ENCODE measurements at regions not wholly inside any gene's neighbourhood (a gene's known extent, or its start where the extent isn't known, plus 50 kb on each side); places are given as distances from the start of the nearest gene placed in this dataset.

DNA sequence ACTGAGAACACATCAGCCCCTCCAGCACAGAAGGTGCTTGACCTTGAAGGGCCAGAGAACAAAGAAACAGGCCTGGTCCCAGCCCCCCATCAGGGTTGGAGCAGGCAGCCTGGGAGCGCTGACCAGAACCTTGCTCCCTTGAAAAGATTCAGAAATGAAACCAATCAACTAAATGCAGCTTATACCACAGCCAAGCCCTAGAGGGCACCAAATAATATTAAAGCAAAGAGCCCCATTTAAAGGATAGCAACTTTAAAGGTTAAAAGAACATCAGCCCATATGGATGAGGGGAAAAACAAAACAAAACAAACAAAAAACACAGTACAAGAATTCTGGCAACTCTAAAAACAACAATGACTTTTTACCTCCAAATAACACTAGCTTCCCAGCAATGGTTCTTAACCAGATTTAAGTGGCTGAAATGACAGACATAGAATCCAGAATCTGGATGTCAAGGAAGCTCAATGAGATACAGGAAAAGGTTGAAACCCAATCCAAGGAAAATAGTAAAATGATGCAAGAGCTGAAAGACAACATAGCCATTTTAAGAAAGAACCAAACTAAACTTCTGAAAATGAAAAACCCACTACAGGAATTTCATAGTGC is 471.9 kb downstream of the MTRR start:
- Mint-ChIP-seq H3K27me3 (peaks cover 0 to 5% (median 0%) of the 10 kb centered on the region in 5 donors), H3K36me3 (peaks cover 0 to 7% (median 0%) of the 10 kb centered on the region in 5 donors), H3K9me3 (peaks cover 1 to 37% (median 6%) of the 10 kb centered on the region in 11 donors), H3K4me1 (no peaks in the 10 kb centered on the region), H3K4me3 (no peak overlapping the region), H3K27ac (no peak overlapping the region)
- Histone ChIP-seq H3K36me3 (ENCODE audit: control insufficient read depth in 2 of 3, insufficient read depth in 3 of 3, low read length in 3 of 3) (no peaks in the 10 kb centered on the region), H3K27me3 (ENCODE audit: control insufficient read depth in 2 of 2, insufficient read depth in 2 of 2, low read length in 2 of 2) (no peaks in the 10 kb centered on the region), H3K9me3 (ENCODE audit: control insufficient read depth in 2 of 3, low read length in 3 of 3) (no peaks in the 10 kb centered on the region), H3K27ac (ENCODE audit: low read depth, low read length) (no peak overlapping the region), H3K4me1 (ENCODE audit: control insufficient read depth in 2 of 2, insufficient read depth in 2 of 2, low read length in 2 of 2) (no peaks in the 10 kb centered on the region), H3K4me3 (ENCODE audit: low read length) (no peak overlapping the region)
- intact Hi-C loops (cut with micrococcal nuclease) = no loop called here
- ChIA-PET CTCF (no interaction called here), POLR2A (no interaction called here)
- no peak for ATAC-seq
- DNase-seq = no peak

DNA sequence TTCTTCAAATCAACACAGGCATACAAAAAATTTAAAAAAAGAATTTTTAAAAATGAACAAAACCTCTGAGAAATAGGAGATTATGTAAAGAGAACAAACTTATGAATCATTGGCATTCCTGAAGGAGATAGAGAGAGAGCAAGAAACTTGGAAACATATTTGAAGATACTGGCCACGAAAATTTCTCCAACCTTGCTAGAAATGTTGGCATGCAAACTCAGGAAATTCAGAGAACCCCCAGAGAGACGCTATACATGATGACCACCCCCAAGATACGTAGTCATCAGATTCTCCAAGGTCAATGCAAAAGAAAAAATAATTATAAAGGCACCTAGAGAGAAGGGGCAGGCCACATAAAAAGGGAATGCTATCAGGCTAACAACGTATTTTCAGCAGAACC is 472.5 kb downstream of the MTRR start:
- POLR2A ChIA-PET = no interaction called here

DNA sequence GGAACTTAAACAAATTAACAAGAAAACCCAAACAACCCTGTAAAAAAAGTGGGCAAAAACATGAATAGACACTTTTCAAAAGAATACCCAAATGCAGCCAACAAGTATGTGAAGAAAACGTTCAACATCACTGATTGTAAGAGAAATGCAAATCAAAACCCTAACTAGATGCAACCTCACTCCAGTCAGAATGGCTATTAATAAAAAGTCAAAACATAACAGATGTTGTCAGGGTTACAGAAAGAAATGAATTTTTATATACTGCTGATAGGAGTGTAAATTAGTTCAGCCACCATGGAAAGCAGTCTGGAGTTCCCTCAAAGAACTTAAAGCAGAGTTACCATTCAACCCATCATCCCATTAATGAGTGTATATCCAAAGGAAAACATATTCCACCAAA is 479.0 kb downstream of the MTRR start:
- intact Hi-C loops (cut with micrococcal nuclease) = no loop called here
- H3K9me3 ChIP-seq (ENCODE audit: control insufficient read depth in 2 of 3, low read length in 3 of 3) = no peaks in the 10 kb centered on the region
- Mint-ChIP-seq H3K36me3 (peaks cover 0 to 7% (median 0%) of the 10 kb centered on the region in 5 donors), H3K27ac (no peak overlapping the region), H3K4me1 (no peaks in the 10 kb centered on the region), H3K9me3 (peaks cover 0 to 17% (median 8%) of the 10 kb centered on the region in 11 donors), H3K27me3 (no peaks in the 10 kb centered on the region), H3K4me3 (no peak overlapping the region)
- H3K4me3 ChIP-seq (ENCODE audit: low read length) = no peak overlapping the region
- POLR2A ChIA-PET = no interaction called here
- no peak for ATAC-seq
- no peaks in the 10 kb centered on the region for H3K36me3 ChIP-seq (ENCODE audit: control insufficient read depth in 2 of 3, insufficient read depth in 3 of 3, low read length in 3 of 3)
- CTCF ChIA-PET = no interaction called here
- no peaks in the 10 kb centered on the region for H3K27me3 ChIP-seq (ENCODE audit: control insufficient read depth in 2 of 2, insufficient read depth in 2 of 2, low read length in 2 of 2)
- DNase-seq = no peak
- H3K27ac ChIP-seq (ENCODE audit: low read depth, low read length) = no peak overlapping the region
- no peaks in the 10 kb centered on the region for H3K4me1 ChIP-seq (ENCODE audit: control insufficient read depth in 2 of 2, insufficient read depth in 2 of 2, low read length in 2 of 2)

More for the DNA sequence above, 472.5 kb downstream of the MTRR start:
- intact Hi-C loops (cut with micrococcal nuclease) = no loop called here
- no peaks in the 10 kb centered on the region for H3K4me1 Mint-ChIP-seq
- peaks cover 0 to 34% (median 6%) of the 10 kb centered on the region in 11 donors for H3K9me3 Mint-ChIP-seq
- no peak overlapping the region for H3K4me3 ChIP-seq (ENCODE audit: low read length)
- H3K4me3 Mint-ChIP-seq = no peak overlapping the region
- no peak for ATAC-seq
- no peak overlapping the region for H3K27ac Mint-ChIP-seq
- H3K36me3 Mint-ChIP-seq = peaks cover 0 to 7% (median 0%) of the 10 kb centered on the region in 5 donors
- H3K27me3 ChIP-seq (ENCODE audit: control insufficient read depth in 2 of 2, insufficient read depth in 2 of 2, low read length in 2 of 2) = no peaks in the 10 kb centered on the region
- no peak for DNase-seq
- H3K27me3 Mint-ChIP-seq = peaks cover 0 to 5% (median 0%) of the 10 kb centered on the region in 5 donors
- H3K36me3 ChIP-seq (ENCODE audit: control insufficient read depth in 2 of 3, insufficient read depth in 3 of 3, low read length in 3 of 3) = no peaks in the 10 kb centered on the region
- no peaks in the 10 kb centered on the region for H3K9me3 ChIP-seq (ENCODE audit: control insufficient read depth in 2 of 3, low read length in 3 of 3)
- no peaks in the 10 kb centered on the region for H3K4me1 ChIP-seq (ENCODE audit: control insufficient read depth in 2 of 2, insufficient read depth in 2 of 2, low read length in 2 of 2)
- H3K27ac ChIP-seq (ENCODE audit: low read depth, low read length) = no peak overlapping the region
- CTCF ChIA-PET = no interaction called here

DNA sequence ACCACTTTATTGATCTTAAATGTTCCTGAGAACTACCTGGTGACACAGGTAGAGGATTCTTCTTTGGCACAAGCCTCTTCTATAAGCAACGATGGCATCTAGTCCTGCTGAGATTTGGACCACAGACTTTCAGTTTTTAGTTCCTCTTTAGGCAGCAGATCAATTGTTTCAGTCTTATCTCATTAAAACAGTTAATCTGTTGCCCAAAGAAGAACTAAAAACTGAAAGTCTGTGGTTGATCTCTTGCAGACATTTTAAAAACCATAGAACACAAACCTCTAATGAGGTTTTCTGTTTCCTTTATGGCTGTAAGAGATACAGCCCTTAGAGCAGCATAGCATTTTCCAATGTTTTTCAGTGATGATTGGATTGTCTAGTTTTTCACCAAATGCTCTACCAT is 480.9 kb downstream of the MTRR start:
- intact Hi-C loops (cut with micrococcal nuclease) = no loop called here
- DNase-seq (no peak), ATAC-seq (no peak)
- H3K4me3 Mint-ChIP-seq = no peak overlapping the region
- H3K9me3 Mint-ChIP-seq = peaks cover 0 to 18% (median 8%) of the 10 kb centered on the region in 11 donors
- H3K36me3 Mint-ChIP-seq = peaks cover 0 to 6% (median 0%) of the 10 kb centered on the region in 5 donors
- H3K9me3 ChIP-seq (ENCODE audit: control insufficient read depth in 2 of 3, low read length in 3 of 3) = no peaks in the 10 kb centered on the region
- no peaks in the 10 kb centered on the region for H3K4me1 ChIP-seq (ENCODE audit: control insufficient read depth in 2 of 2, insufficient read depth in 2 of 2, low read length in 2 of 2)
- no peaks in the 10 kb centered on the region for H3K36me3 ChIP-seq (ENCODE audit: control insufficient read depth in 2 of 3, insufficient read depth in 3 of 3, low read length in 3 of 3)
- no peak overlapping the region for H3K27ac ChIP-seq (ENCODE audit: low read depth, low read length)
- H3K27ac Mint-ChIP-seq = no peak overlapping the region
- H3K27me3 Mint-ChIP-seq = no peaks in the 10 kb centered on the region
- CTCF ChIA-PET = no interaction called here
- no peaks in the 10 kb centered on the region for H3K4me1 Mint-ChIP-seq
- POLR2A ChIA-PET = no interaction called here
- no peaks in the 10 kb centered on the region for H3K27me3 ChIP-seq (ENCODE audit: control insufficient read depth in 2 of 2, insufficient read depth in 2 of 2, low read length in 2 of 2)
- H3K4me3 ChIP-seq (ENCODE audit: low read length) = no peak overlapping the region

DNA sequence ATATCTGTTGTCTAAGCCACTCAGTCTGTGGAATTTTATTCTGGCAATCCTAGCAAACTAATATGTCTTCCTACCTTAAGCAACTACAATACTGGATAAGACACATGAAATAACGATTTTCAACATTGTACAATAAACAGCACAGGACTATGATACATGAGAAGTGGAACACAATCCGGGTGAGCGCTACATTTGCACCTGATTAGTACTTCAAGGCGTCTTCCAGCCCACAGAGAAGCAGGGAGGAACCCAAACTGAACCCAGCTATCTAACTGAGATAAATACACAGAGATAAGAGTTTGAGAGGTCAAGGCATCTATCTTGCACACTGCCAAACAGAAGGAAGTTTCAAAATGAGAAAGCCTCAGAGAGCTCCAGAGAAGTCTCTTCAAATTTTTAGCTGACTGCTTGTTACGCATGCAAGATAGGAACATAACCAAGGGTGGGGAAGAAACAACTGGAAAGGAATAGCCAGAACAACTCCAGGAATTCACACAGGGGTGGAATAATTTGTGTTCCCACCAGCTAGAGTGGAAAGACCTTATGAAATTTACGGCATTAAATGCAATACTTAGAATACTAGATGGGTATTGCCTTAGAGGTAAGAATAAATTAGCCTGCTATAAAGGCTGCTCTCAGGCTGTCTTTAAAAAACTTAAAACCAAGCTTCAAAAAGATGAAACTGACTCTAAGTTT is 481.8 kb downstream of the MTRR start:
- ChIA-PET CTCF (no interaction called here), POLR2A (no interaction called here)
- H3K9me3 Mint-ChIP-seq = peaks cover 0 to 18% (median 6%) of the 10 kb centered on the region in 11 donors
- H3K27me3 ChIP-seq (ENCODE audit: control insufficient read depth in 2 of 2, insufficient read depth in 2 of 2, low read length in 2 of 2) = no peaks in the 10 kb centered on the region
- H3K4me1 Mint-ChIP-seq = no peaks in the 10 kb centered on the region
- no peaks in the 10 kb centered on the region for H3K36me3 Mint-ChIP-seq
- no peaks in the 10 kb centered on the region for H3K36me3 ChIP-seq (ENCODE audit: control insufficient read depth in 2 of 3, insufficient read depth in 3 of 3, low read length in 3 of 3)
- no peaks in the 10 kb centered on the region for H3K27me3 Mint-ChIP-seq
- no peak overlapping the region for H3K27ac Mint-ChIP-seq
- no peak overlapping the region for H3K4me3 Mint-ChIP-seq
- no peak for ATAC-seq
- no peaks in the 10 kb centered on the region for H3K4me1 ChIP-seq (ENCODE audit: control insufficient read depth in 2 of 2, insufficient read depth in 2 of 2, low read length in 2 of 2)
- H3K9me3 ChIP-seq (ENCODE audit: control insufficient read depth in 2 of 3, low read length in 3 of 3) = no peaks in the 10 kb centered on the region
- no peak overlapping the region for H3K27ac ChIP-seq (ENCODE audit: low read depth, low read length)
- no peak for DNase-seq
- no peak overlapping the region for H3K4me3 ChIP-seq (ENCODE audit: low read length)
- intact Hi-C loops (cut with micrococcal nuclease) = no loop called here

DNA sequence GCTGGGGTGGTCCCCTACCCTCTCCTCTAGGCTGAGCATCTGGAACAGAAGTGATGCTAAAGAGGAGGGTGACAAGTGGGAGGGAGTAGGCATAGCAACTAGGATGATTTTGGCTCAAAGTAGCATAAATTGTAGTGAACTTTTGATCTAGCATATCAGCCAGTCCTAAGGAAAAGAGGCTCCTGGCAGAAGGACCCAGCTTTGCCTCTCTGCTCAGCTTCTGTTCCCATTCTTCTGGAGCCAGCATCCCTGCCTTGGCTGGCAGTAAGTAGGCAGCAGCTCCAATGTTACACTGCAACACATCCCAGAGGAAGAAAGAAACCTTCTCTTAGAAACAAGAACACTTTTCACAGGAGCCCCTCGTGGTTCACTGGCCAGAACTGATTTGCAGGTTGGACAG is 487.0 kb downstream of the MTRR start:
- ATAC-seq (no peak), DNase-seq (no peak)
- H3K36me3 ChIP-seq (ENCODE audit: control insufficient read depth in 2 of 3, insufficient read depth in 3 of 3, low read length in 3 of 3) = no peaks in the 10 kb centered on the region
- ChIA-PET CTCF (no interaction called here), POLR2A (no interaction called here)
- H3K4me3 ChIP-seq (ENCODE audit: low read length) = no peak overlapping the region
- H3K4me1 ChIP-seq (ENCODE audit: control insufficient read depth in 2 of 2, insufficient read depth in 2 of 2, low read length in 2 of 2) = no peaks in the 10 kb centered on the region
- no peaks in the 10 kb centered on the region for H3K27me3 ChIP-seq (ENCODE audit: control insufficient read depth in 2 of 2, insufficient read depth in 2 of 2, low read length in 2 of 2)
- Mint-ChIP-seq H3K4me1 (no peaks in the 10 kb centered on the region), H3K27me3 (peaks cover 0 to 5% (median 0%) of the 10 kb centered on the region in 5 donors), H3K4me3 (no peak overlapping the region), H3K36me3 (no peaks in the 10 kb centered on the region), H3K27ac (no peak overlapping the region), H3K9me3 (peaks cover 0 to 10% (median 0%) of the 10 kb centered on the region in 11 donors)
- intact Hi-C loops (cut with micrococcal nuclease) = no loop called here
- H3K9me3 ChIP-seq (ENCODE audit: control insufficient read depth in 2 of 3, low read length in 3 of 3) = no peaks in the 10 kb centered on the region
- H3K27ac ChIP-seq (ENCODE audit: low read depth, low read length) = no peak overlapping the region

DNA sequence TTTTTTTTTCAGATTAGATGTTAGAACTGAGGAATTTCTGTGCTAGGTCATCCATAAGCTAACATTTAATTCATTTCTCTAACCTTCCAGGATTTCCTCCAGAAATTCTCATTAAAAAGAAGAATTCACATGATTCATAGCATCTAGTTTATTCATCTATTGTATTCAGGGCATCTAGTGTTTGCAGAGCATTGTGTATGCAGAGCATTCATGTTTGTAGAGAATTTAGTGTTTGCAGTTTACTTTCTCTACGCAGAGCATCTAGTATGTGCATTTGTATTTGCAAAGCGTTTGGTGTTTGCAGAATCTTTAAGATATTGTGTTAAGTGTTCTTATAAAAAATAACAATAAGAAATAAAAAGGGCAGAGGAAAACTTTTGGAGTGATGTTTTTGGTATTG is 491.1 kb downstream of the MTRR start:
- intact Hi-C loops (cut with micrococcal nuclease) = no loop called here
- CTCF ChIA-PET = no interaction called here

More for the DNA sequence above, 491.1 kb downstream of the MTRR start:
- H3K27me3 Mint-ChIP-seq = peaks cover 0 to 5% (median 0%) of the 10 kb centered on the region in 5 donors
- H3K27me3 ChIP-seq (ENCODE audit: control insufficient read depth in 2 of 2, insufficient read depth in 2 of 2, low read length in 2 of 2) = no peaks in the 10 kb centered on the region
- H3K9me3 ChIP-seq (ENCODE audit: control insufficient read depth in 2 of 3, low read length in 3 of 3) = no peaks in the 10 kb centered on the region
- H3K4me1 ChIP-seq (ENCODE audit: control insufficient read depth in 2 of 2, insufficient read depth in 2 of 2, low read length in 2 of 2) = no peaks in the 10 kb centered on the region
- DNase-seq (no peak), ATAC-seq (no peak)
- no peak overlapping the region for H3K27ac ChIP-seq (ENCODE audit: low read depth, low read length)
- no peak overlapping the region for H3K27ac Mint-ChIP-seq
- no peaks in the 10 kb centered on the region for H3K36me3 Mint-ChIP-seq
- no peak overlapping the region for H3K4me3 ChIP-seq (ENCODE audit: low read length)
- H3K4me3 Mint-ChIP-seq = no peak overlapping the region
- H3K9me3 Mint-ChIP-seq = peaks cover 0 to 1% (median 0%) of the 10 kb centered on the region in 11 donors
- POLR2A ChIA-PET = no interaction called here
- H3K36me3 ChIP-seq (ENCODE audit: control insufficient read depth in 2 of 3, insufficient read depth in 3 of 3, low read length in 3 of 3) = no peaks in the 10 kb centered on the region
- H3K4me1 Mint-ChIP-seq = no peaks in the 10 kb centered on the region
